ENCODE measurements at regions not wholly inside any gene's neighbourhood (a gene's known extent, or its start where the extent isn't known, plus 50 kb on each side); places are given as distances from the start of the nearest gene placed in this dataset.

GRCh38 chrX:99266255-99266654 is 1143.8 kb downstream of the PCDH19 start:
- H3K4ac ChIP-seq (ENCODE audit: low read depth, low read length), result no peak overlapping the region
- CTCF ChIA-PET, result no interaction called here
- no TSS peak for BruUV-seq (replicated peaks)
- no peak overlapping the region; the same call in 1 of the 2 replicates for H3K56ac ChIP-seq (ENCODE audit: extremely low read depth, insufficient read depth, low read length)
- no peak for TF ChIP-seq POLR2A (IDR thresholded peaks at IDR 0.05; ENCODE audit: low read depth, low read length)
- no peak for TF ChIP-seq BHLHE40 (IDR thresholded peaks at IDR 0.05; ENCODE audit: low read depth, low read length)
- TF ChIP-seq CEBPB (IDR thresholded peaks at IDR 0.05; ENCODE audit: low read depth, low read length), result no peak
- no peak for TF ChIP-seq ELK1 (IDR thresholded peaks at IDR 0.05; ENCODE audit: borderline replicate concordance, low read depth, low read length)
- no peak for TF ChIP-seq FOS (IDR thresholded peaks at IDR 0.05; ENCODE audit: low read depth, low read length)
- TF ChIP-seq MAFK (IDR thresholded peaks at IDR 0.05; ENCODE audit: low read depth, low read length), result no peak
- TF ChIP-seq SMC3 (IDR thresholded peaks at IDR 0.05; ENCODE audit: low read depth, low read length), result no peak
- no peak for TF ChIP-seq RAD21 (IDR thresholded peaks at IDR 0.05; ENCODE audit: low read length)
- no peak for TF ChIP-seq USF2 (IDR thresholded peaks at IDR 0.05; ENCODE audit: low read depth, low read length)
- no peak for TF ChIP-seq MAZ (IDR thresholded peaks at IDR 0.05; ENCODE audit: borderline replicate concordance, low read depth, low read length)
- no peak for TF ChIP-seq RCOR1 (IDR thresholded peaks at IDR 0.05; ENCODE audit: insufficient replicate concordance, low read length)
- no peak for TF ChIP-seq CHD1 (IDR thresholded peaks at IDR 0.05; ENCODE audit: low read depth, low read length)
- no peak for TF ChIP-seq NFE2L2 (IDR thresholded peaks at IDR 0.05; ENCODE audit: low read depth, low read length)
- TF ChIP-seq CTCF (conservative IDR thresholded peaks at IDR 0.05; ENCODE audit: low read depth, low read length), result no peak
- no peak for TF ChIP-seq MXI1 (IDR thresholded peaks at IDR 0.05; ENCODE audit: borderline replicate concordance, low read depth, low read length)
- TF ChIP-seq RFX5 (IDR thresholded peaks at IDR 0.05; ENCODE audit: low read depth, low read length), result no peak
- no peak for ATAC-seq (ENCODE audit: low read depth)
- H2BK5ac ChIP-seq (ENCODE audit: low read depth, low read length, poor library complexity, severe bottlenecking), result no peak overlapping the region
- no peak overlapping the region for H3K18ac ChIP-seq (ENCODE audit: low read depth, low read length)
- DNase-seq, result no peak
- H3K9me1 ChIP-seq (ENCODE audit: insufficient read depth, low read length), result no peaks in the 10 kb centered on the region
- POLR2A ChIA-PET (ENCODE audit: unreplicated experiment), result no interaction called here
- no peak overlapping the region for H2BK120ac ChIP-seq (ENCODE audit: low read depth, low read length)
- H3K79me1 ChIP-seq (ENCODE audit: low read depth in 1 of 2, low read length in 2 of 2), result no peaks in the 10 kb centered on the region
- no peaks in the 10 kb centered on the region for H3K36me3 ChIP-seq (ENCODE audit: control insufficient read depth, insufficient read depth, low read length)
- in situ Hi-C loops (cut with MboI; ENCODE audit: low sequenced_read_pairs) (no loop called here), intact Hi-C loops (cut with micrococcal nuclease) (no loop called here), dilution Hi-C loops (cut with HindIII; ENCODE audit: low sequenced_read_pairs, unreplicated experiment) (no loop called here)
- no peaks in the 10 kb centered on the region for H4K20me1 ChIP-seq (ENCODE audit: insufficient read depth, low read length)
- no peak overlapping the region for H3K27ac ChIP-seq (ENCODE audit: insufficient read depth, low read length)
- no peak overlapping the region for H4K5ac ChIP-seq (ENCODE audit: low read depth, low read length)
- no peak overlapping the region for H3K14ac ChIP-seq (replicated peaks; ENCODE audit: low read depth, low read length)
- H3K4me2 ChIP-seq (ENCODE audit: low read depth, low read length), result no peak overlapping the region
- no peak overlapping the region for H4K91ac ChIP-seq (ENCODE audit: insufficient read depth, low read depth, low read length)
- no peaks in the 10 kb centered on the region for H3K4me1 ChIP-seq (ENCODE audit: control insufficient read depth, insufficient read depth, low read length)
- no peak overlapping the region for H2AK5ac ChIP-seq (ENCODE audit: low read depth, low read length)
- H3K4me3 ChIP-seq (ENCODE audit: insufficient read depth, low read depth, low read length), result no peak overlapping the region
- no peak overlapping the region for H2BK20ac ChIP-seq (ENCODE audit: low read depth, low read length)
- H3K27me3 ChIP-seq (ENCODE audit: control insufficient read depth, insufficient read depth, low read length), result no peaks in the 10 kb centered on the region
- no peak overlapping the region for H3K9ac ChIP-seq (ENCODE audit: low read depth, low read length)
- no peak overlapping the region for H2AFZ ChIP-seq (replicated peaks; ENCODE audit: low read length, poor library complexity)
- no CpG with 5 or more reads among the region's 2 CpGs for WGBS, 2 experiments (ENCODE audit: extremely low coverage in 2 of 2, insufficient read length in 1 of 2)
- H2AK9ac ChIP-seq (replicated peaks; ENCODE audit: low read depth, low read length, poor library complexity), result no peak overlapping the region
- no peaks in the 10 kb centered on the region for H3K9me3 ChIP-seq (ENCODE audit: control insufficient read depth, insufficient read depth, low read length)
- H4K8ac ChIP-seq (ENCODE audit: low read depth in 2 of 2, low read length in 2 of 2), result no peak overlapping the region
- no peak overlapping the region for H3K23ac ChIP-seq (ENCODE audit: low read depth, low read length)
- no peak overlapping the region for H2BK15ac ChIP-seq (ENCODE audit: low read depth, low read length)

All from IMR-90 (cell line).